ENCODE measurements at regions not wholly inside any gene's neighbourhood (a gene's known extent, or its start where the extent isn't known, plus 50 kb on each side); places are given as distances from the start of the nearest gene placed in this dataset.

- TF ChIP-seq CCDC6 (CRISPR knock-in tag; IDR thresholded peaks at IDR 0.05) (no peak), PHF5A (CRISPR knock-in tag; IDR thresholded peaks at IDR 0.05; ENCODE audit: low read depth, unreplicated experiment) (no peak)
Observed at GRCh38 chr1:101739146-101739545, 257.6 kb downstream of the OLFM3 start (continued).

DNA sequence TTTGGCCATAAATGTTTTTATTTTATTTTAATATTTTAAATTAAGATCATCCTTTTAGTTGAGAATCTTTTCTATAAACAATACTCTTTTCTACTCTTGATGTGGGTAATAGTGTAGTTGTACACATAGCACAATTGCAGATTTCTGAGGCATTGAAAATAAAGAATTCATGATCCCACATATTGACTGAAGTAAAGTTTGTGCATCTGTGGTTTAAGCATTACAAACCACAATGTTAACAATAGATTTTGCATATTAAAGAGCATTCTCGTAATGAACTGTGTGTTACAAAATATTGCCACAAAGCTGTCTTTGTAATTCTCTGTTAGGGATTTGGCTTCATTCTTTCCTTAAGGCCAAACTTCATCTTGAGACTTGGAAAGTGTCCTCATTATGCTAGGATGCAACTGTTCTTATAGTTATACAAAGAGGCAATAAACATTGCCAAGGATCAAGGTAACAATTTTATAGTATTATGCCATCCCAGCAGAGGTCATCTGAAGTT lies 256.8 kb downstream of the OLFM3 start:
- no peak overlapping the region for H3K4me3 ChIP-seq (replicated peaks in 1 of 3; ENCODE audit: insufficient read depth in 1 of 3, low read depth in 2 of 3, low read length in 3 of 3)

More for the DNA sequence above, 256.8 kb downstream of the OLFM3 start:
- no TSS peak for BruUV-seq (replicated peaks)
- no peaks in the 10 kb centered on the region for H3K79me2 ChIP-seq (ENCODE audit: insufficient read depth, low read length)
- no peaks in the 10 kb centered on the region for H3K4me1 ChIP-seq (ENCODE audit: insufficient read depth, low read length)
- ChIA-PET CTCF (ENCODE audit: low intra/inter-chr PET ratio, low total read pairs) (no interaction called here), POLR2A (no interaction called here)
- 0% methylated on average over 1 of the region's 1 CpG for WGBS (ENCODE audit: low lambda C conversion rate)
- FAIRE-seq (no peak), DNase-seq (ENCODE audit: low spot score) (no peak), ATAC-seq (no peak)
- no peak overlapping the region for H2AFZ ChIP-seq (ENCODE audit: low read length)
- no peaks in the 10 kb centered on the region for H4K20me1 ChIP-seq (ENCODE audit: insufficient read depth, low read length)
- no peaks in the 10 kb centered on the region for H3K27me3 ChIP-seq (ENCODE audit: control insufficient read depth in 1 of 2, insufficient read depth in 2 of 2, low read length in 2 of 2)
- no peak overlapping the region for H3K27ac ChIP-seq (ENCODE audit: extremely low read length, insufficient read depth, low read length)
- intact Hi-C loops (cut with micrococcal nuclease; ENCODE audit: unreplicated experiment) (no loop called here), in situ Hi-C loops (cut with HindIII; ENCODE audit: extremely low pct_ligation_motif_present, low pct_unique_long_range_greater_than_20kb) (no loop called here)
- no peaks in the 10 kb centered on the region for H3K36me3 ChIP-seq (replicated peaks in 1 of 2; ENCODE audit: control insufficient read depth in 1 of 2, insufficient read depth in 2 of 2, low read length in 2 of 2)
- TF ChIP-seq ZSCAN5A (CRISPR knock-in tag; IDR thresholded peaks at IDR 0.05; ENCODE audit: borderline replicate concordance) (no peak), ZNF772 (CRISPR knock-in tag; IDR thresholded peaks at IDR 0.05) (no peak), ZNF780A (CRISPR knock-in tag; IDR thresholded peaks at IDR 0.05) (no peak), NAIF1 (CRISPR knock-in tag; IDR thresholded peaks at IDR 0.05; ENCODE audit: borderline replicate concordance) (no peak), ZNF546 (CRISPR knock-in tag; conservative IDR thresholded peaks at IDR 0.05) (no peak), GATA4 (IDR thresholded peaks at IDR 0.05; ENCODE audit: borderline replicate concordance, low read depth) (no peak), ZNF101 (CRISPR knock-in tag; IDR thresholded peaks at IDR 0.05; ENCODE audit: borderline replicate concordance, low read depth) (no peak), TCF7L2 (IDR thresholded peaks at IDR 0.05; ENCODE audit: low read depth, low read length) (no peak), ZNF724P (CRISPR knock-in tag; IDR thresholded peaks at IDR 0.05; ENCODE audit: borderline replicate concordance) (no peak), MXD1 (CRISPR knock-in tag; IDR thresholded peaks at IDR 0.05) (no peak), MTA3 (CRISPR knock-in tag; IDR thresholded peaks at IDR 0.05) (no peak), ZZZ3 (CRISPR knock-in tag; IDR thresholded peaks at IDR 0.05; ENCODE audit: borderline replicate concordance) (no peak), ZUFSP (CRISPR knock-in tag; IDR thresholded peaks at IDR 0.05; ENCODE audit: borderline replicate concordance) (no peak)
- TF ChIP-seq, protein P1, sequence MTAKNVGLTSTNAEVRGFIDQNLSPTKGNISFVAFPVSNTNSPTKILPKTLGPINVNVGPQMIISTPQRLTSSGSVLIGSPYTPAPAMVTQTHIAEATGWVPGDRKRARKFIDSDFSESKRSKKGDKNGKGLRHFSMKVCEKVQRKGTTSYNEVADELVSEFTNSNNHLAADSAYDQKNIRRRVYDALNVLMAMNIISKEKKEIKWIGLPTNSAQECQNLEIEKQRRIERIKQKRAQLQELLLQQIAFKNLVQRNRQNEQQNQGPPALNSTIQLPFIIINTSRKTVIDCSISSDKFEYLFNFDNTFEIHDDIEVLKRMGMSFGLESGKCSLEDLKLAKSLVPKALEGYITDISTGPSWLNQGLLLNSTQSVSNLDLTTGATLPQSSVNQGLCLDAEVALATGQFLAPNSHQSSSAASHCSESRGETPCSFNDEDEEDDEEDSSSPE (CRISPR knock-in tag; IDR thresholded peaks at IDR 0.05), result no peak
- TF ChIP-seq, protein P2, sequence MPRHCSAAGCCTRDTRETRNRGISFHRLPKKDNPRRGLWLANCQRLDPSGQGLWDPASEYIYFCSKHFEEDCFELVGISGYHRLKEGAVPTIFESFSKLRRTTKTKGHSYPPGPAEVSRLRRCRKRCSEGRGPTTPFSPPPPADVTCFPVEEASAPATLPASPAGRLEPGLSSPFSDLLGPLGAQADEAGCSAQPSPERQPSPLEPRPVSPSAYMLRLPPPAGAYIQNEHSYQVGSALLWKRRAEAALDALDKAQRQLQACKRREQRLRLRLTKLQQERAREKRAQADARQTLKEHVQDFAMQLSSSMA (CRISPR knock-in tag; IDR thresholded peaks at IDR 0.05), result no peak
- H3K4me2 ChIP-seq (ENCODE audit: low read depth, low read length), result no peak overlapping the region
- H3K9ac ChIP-seq (ENCODE audit: insufficient read depth, low read depth, low read length), result no peak overlapping the region
- H3K9me3 ChIP-seq (ENCODE audit: low read length), result no peaks in the 10 kb centered on the region

Measured in HepG2 (cell line).